NCI-H2171 treated with DMSO at 0.1 percent for 48 hours (cell line): ENCODE measurements at regions not wholly inside any gene's neighbourhood (a gene's known extent, or its start where the extent isn't known, plus 50 kb on each side); places are given as distances from the start of the nearest gene placed in this dataset.
"Not testable (repeated sequence)": the region's sequence is repeated elsewhere in the genome, so short reads cannot be mapped to it uniquely, and the experiment has no call there.

Source experiments
- DNase-seq: peaks from one replicate; lab custom pipeline; 2025; lab: John Stamatoyannopoulos, UW

DNA sequence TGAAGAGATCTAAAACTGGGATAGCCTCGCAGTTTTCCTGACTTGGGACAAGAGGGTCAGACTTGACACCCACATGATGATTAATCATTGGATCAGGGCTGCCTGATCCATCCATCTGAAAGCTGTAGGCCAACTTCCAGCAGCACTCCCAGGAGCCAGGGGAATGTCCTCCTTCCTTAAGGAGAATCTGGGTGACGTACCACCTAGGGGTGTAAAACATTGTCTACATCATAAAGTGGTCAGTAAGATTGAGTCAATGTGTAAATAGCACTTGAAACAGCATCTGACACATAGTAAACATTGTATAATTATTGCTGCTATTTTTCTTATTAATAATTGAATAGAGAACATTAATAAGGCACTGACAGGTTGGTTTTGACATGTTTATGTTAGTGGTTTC lies 392.8 kb downstream of the JRKL start:
- DNase-seq, result no peak

DNA sequence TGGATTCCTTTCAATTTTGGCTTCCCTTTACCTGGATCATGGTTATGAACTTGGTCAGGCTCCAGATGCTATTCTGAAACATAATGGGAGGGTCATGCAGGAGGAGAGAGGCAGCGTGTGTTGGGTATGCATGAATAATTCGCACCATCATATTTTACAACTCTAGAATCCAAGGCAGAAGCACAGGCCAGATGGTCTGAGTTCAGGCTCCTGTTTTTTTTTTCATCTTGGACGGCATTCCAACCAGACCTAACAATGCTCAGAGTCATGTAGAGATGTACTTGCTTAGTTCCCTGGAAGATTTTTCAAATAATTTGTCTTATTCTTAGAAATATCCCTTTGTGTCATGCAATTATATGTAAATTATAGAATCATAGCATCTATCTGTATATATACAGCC lies 393.5 kb downstream of the JRKL start:
- peak; percentile 98 for DNase-seq

DNA sequence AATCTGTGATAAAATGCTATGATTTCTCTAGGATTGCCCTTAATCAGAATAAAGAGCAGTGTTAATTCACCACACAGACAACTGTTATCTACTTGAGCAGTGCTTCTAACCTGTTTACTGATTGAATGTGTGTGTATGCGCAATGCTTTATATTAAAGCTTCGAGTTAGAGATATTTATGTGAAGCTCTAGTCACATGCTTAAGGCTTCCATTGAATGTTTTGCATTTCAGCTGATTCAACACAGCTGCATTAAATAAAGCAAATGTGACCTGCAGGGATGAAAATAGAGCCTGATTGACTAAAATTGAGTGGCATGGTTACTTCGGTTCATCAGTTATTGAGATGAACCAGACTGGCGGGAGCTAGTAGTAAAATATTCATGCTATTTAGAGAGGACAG lies 395.3 kb downstream of the JRKL start:
- DNase-seq, result no peak

DNA sequence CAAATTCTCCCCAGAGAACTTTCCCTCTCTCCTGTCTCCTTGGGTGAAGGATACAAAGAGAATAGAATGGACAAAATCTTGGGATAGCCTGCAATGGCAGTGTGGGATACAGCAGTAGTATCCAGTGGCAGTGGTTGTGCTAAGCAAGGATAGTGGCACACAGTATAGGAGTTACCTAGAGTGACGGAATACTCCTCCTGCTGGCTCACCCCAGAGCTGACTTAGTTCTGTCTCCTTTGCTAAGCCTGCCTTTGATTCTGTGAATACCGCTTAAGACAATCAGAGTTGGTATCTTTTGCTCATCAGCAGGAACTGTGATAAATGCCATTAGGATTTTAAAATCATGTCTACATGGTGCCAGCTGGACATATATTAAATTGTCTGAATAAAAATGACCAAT lies 404.3 kb downstream of the JRKL start:
- DNase-seq, result no peak

DNA sequence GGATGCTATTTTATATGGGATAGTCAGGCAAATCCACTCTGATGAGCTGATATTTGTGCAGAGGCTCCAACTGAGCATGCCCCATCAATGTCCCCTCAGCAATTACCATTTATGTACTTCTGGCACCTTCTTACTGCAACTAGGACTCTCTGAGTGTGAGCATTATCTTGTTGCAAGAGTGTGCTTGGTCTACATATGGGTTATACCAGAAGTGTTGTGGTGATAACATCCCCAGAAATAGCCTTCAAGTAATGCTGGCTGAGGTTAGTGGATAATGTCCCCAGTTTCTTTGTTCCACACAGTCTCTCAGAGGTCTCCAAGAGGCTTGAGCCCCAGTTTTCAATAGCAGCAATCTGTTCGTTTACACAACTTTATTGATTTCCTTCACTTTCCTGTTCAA lies 408.6 kb downstream of the JRKL start:
- DNase-seq, result no peak

DNA sequence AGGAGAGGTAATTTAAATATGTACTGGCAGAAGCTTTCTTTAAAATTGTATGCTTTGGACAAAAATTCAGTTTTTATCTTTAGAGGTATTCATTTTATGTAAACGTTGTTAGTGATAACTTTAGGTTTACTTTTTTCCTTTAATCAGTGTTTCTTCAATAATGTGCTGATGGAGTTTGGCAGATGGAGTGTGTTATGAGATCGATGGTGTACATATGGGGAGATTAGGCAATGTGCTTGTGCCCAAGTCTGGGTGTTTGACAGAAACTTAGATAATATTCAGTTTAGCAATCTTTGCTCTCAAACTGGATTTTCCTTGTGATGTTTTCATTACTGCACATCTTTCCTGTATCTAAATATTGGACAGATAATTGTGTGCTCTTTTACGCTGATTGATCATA lies 425.4 kb downstream of the JRKL start:
- DNase-seq, result peak; percentile 82

DNA sequence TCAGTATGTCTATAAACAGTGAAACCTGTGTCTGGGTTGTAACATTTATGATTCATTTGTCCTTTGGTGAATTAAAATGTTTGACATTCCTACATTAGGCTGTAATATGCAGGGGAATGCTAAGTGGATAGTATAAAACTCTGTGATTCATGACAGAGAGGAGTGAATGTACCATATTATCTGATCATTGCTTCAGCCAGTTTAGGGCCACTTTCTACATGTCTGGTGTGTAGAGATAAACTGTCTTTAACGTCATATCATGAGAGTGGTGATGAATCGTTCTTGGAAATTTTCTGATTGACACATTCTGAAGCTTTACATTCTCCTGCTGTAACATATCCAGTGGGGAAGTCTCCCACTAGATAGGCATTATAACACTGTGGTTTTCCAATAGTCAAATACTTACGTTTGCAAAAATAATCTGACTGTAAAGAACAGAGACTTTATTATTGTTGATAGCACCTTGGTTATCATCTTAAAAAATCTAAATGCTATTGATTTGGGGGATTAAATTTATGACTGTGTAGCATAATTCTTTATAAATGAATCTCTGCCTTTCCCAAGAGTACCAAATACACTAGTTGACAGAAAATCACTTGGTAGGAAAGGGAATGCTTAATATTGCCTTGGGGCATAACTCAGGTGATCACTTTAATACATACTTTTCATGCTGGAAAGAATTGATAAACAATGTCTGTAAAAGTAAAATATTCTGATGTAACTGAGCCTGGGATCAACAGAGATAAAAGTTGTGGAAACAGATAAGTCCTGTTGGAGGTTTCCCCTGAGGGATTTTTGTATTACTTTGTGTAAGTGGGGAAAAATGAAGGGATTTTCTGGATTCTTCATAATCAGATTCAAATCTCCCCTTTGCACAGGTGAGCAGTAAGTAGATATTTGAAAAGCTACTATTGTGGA lies 427.9 kb downstream of the JRKL start:
- no peak for DNase-seq

DNA sequence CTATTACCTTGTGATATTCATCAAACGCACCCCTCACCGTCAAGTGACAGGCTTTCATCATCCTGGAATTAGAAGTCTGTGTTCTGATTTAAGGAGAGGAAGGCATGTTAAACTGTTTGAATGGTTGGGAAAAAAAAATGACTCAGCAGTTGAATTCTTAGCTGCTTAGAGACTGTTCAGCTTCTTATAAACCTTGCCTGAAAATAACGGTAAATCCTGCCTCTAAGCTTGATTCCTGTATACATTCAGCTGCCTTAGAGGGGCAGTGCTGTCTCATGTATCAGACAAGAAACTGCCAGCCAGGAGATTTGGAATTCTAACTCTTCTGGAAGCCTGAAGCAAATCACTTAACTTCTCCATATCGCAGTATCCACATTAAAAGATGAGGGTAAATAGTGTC lies 437.4 kb downstream of the JRKL start:
- DNase-seq, result peak; percentile 49

DNA sequence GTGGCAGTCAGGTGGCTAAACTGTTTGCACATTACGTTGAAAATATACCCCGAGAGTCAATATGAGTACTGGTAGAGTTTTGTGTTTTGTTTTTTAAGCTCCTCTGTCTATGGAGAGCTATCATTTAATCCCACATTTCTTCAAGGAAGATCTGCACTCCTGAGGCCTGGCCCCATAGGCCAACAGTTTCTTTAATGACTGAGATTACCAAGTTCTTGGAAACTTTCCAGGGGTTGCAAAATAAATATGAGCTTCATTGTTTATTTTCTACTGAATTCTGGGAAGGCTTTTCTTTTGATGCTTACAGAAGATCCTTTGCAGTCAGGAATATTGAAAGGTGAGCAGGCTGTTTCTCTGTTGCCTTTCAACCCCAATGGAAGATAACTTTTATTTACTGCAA lies 452.0 kb downstream of the JRKL start:
- no peak for DNase-seq

DNA sequence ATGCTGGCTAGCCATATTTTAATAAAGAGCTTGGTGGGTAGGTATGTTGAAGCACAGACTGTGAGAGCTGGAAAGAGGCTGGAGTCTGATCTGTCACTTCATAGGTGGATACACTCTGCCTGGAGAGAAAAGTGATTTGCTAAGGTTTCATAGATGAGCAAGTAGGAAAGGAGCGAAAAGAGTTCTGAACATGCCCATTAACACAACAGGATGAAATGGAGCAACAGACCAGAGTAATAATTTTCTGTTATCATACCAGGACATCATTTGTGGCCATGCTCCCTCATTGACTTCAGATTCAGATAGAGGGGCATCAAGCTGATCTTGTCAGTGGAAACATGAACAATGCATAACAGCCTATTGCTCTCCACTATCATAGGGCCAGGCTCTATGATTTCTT lies 452.9 kb downstream of the JRKL start:
- DNase-seq, result no peak

DNA sequence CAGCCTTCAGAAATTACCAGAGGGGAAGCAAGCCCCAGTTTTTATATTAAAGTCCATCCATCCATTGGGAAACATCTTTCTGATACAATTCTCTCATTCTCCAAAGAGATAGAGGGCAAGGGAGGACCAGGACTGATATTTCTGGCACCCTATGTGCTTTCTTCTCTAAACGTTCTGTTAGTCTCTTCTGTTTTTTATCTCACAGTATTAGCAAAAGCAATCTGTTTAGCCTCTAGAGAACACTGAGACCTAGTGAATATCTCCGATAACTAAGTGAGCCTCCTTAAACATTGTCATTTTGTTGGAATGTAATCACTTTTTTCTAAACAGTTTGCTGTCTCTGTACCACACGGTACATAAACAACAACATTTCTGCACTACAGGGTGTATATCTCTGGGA lies 464.6 kb downstream of the JRKL start:
- DNase-seq, result no peak

DNA sequence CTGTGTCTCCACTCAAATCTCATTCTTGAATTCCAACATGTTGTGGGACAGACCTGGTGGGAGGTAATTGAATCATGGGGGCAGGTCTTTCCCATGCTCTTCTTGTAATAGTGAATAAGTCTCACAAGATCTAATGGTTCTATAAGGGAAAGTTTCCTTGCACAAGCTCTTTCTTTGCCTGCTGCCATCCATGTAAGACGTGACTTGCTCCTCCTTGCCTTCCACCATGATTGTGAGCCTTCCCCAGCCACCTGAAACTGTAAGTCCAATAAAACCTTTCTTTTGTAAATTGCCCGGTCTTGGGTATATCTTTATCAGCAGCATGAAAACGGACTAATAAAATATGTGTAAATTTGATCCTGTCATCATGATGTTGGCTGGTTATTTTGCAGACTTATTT lies 471.9 kb downstream of the JRKL start:
- DNase-seq, result not testable (repeated sequence)

DNA sequence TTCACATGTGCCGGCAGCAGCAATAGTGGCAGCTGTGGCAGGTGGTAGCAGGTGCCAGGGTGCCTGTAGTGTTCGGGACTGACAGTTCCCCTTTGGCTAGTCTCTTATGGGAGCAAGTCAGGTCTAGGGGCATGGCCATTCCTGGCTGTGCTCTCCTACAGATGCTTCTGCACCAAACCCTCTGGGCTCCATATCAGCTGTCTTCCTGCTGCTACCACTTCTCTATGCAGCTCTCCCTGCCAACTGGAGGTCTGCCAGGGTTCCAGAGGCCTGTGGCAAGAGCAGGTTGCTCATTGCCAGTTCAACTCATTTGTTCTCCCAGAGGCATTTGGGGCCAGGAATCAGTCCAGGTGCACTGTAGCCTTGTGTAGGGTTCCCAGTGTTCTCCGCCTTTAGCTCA lies 473.7 kb downstream of the JRKL start:
- peak; percentile 76 for DNase-seq

DNA sequence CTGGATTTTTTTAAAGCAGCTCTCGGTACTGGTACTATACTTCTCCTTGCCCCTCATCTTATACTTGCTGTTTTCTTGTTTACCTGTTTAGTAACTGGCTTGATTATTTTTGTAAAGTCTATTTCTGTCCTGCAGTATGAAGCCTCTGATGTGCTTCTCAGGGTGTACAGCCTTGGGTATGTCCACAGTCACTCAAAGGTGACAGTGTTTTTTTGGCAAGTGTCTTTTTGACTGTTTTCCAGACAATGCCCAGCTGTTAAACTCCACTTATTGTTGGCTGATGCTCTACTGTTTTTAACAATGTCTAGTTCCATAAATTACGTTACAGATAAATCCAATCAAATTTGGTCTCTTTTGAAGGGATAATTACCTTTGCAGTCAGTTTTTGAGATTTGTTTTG lies 475.2 kb downstream of the JRKL start:
- no peak for DNase-seq

DNA sequence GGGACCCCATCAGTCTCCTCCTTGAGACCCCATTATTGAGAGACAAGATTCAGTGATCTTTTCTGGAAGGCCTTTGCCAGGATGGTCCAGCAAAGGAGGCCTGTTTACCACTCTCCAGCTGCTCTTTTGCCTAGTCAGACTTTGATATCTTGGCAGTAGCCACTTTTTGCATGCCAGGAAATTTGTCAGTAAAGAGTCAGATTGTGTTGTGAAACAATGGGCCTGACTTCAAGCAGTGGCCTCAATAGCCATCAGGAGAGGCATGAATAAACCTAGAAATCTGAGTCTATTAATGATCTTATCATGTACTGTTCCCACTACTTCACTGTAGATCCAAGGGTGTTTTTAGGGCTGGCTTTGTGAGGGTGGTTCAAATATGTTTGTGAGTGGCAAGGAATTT lies 479.4 kb downstream of the JRKL start:
- DNase-seq, result no peak

DNA sequence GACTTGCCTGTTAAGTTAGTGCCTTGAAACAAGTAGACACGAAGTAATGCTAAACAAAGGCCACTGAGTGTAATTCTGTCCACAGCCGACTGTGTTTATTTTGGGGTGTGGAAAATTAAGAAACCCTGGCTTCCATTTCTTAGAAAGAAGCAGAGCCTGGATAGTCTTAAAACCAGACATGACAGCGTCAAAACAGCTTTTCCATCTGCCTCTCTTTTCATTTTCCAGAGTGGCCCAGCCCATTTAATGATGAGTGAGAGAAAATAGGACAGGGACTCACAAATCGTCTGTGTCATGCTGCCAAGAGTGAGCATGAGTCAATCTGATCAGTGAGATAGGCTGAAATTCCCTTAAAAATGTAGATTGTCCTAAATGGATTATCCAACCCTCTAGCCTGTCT lies 485.9 kb downstream of the JRKL start:
- peak; percentile 59 for DNase-seq

DNA sequence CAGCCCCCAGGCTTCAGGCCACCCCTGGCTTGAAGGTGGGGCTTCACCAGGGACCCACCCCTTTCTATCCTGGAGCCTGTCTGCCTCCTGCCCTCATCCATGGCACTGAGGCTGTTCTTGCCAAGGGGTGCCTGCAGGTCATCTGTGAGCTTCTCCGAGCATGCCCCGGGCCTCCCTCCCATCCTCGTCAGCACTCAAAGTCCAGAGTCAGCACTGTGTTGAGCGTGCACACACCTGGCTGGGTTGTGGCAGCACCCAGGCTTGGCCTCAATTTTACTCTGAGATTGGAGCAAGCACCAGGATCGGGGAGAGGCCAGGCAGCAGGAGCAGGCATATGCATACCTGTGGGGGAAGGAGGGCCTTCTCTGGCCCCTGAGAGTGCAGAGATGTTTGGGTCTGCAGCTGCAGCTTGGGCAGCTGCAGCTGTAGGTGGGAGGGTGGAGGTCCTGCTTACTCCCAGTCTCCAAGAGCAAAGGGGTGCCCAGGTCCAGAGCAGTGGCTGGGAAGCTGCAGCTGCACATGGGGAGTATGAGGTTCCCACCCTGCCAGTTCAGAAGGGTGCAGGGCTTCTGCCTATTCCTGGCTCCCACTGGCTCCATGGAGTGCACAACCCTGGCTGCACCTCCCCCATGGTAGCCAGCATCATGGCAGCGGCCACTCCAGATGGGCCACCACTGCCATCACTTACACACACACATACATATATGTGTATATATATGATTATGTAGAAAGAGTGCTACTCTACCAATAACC lies 488.7 kb downstream of the JRKL start:
- DNase-seq, result no peak

DNA sequence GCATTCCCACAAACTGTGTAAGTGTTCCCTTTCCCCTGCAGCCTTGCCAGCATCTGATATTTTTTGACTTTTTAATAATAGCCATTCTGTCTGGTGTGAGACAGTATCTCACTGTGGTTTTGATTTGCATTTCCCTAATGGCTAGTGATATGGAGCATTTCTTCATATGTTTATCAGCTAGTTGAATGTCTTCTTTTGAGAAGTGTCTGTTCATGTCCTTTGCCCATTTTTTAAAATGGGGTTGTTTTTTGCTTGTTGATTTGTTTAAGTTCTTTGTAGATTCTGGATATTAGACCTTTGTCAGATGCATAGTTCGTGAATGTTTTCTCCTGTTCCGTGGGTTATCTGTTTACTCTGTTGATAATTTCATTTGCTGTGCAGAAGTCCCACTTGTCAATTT lies 492.8 kb downstream of the JRKL start:
- DNase-seq, result not testable (repeated sequence)

DNA sequence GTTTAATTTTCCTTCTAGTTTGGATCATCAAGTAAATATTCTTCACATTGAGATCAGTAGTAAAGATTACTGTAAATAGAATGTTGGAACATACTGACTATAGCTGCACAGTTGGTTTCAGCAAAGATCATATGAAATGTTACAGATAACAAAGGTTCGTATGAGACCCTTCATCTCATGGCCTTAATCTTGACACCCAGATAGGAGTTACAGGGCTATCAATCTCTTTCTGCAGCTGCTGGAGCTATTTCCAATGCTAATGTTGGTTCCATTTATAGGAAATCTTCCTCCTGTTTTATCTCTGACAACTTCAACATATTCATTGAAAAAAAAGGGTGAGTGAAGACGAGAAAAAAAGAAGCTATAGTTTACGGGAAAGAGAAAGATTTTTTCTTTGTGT lies 495.6 kb downstream of the JRKL start:
- DNase-seq, result no peak

DNA sequence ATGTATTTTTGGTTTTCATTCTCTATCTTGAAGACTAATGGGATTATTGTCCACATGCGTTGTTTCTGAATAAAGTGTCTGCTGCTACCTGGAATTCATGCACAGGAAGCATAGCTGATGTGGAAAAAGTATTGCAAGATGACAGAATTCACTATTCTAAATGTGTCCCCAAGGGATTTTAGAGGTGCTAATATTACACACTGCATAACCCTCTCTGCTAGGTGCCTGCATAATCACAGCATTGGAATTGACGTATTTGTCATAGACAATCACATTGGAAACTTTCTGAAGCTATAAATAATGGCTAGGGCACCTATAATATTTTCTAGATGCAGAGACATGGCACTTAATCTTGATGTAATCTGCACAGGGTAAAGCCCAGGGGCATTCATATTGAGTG lies 496.1 kb downstream of the JRKL start:
- DNase-seq, result no peak

DNA sequence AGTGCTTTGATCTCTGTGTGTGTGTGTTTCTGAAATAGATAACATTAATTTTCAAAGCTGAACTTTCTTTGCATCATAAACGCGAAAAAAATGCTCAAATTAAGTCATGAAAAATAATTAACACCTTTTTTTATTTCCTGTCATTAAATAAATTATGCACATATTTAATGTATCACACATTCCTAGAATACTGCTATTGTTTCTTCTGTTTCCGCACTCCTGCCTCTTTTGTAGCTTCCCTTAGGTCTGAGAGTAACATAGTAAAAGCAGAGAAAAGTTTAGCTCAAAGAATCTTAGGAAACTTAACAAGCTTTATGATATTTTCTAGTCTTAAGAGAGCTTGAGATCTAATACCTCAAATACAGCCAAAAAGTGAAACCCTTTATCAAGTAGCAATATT lies 504.2 kb downstream of the JRKL start:
- no peak for DNase-seq

DNA sequence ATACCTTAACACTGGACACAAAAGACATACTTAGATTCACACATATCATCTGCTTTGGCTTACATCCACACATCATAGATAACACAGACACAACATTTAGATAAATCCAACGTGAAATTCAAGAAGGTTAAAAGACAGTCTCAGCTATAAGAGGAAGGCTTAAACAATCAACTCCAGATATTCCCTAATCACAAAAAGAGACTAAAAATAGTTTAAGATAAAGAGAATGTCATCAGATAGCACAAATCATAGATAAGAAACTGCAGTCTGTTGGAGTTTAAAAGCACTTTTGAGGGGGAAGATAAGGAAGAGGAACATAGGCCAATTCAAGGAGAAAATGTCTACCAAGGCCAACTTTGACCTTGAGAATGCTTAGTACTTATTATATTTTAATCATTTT lies 504.8 kb downstream of the JRKL start:
- no peak for DNase-seq

DNA sequence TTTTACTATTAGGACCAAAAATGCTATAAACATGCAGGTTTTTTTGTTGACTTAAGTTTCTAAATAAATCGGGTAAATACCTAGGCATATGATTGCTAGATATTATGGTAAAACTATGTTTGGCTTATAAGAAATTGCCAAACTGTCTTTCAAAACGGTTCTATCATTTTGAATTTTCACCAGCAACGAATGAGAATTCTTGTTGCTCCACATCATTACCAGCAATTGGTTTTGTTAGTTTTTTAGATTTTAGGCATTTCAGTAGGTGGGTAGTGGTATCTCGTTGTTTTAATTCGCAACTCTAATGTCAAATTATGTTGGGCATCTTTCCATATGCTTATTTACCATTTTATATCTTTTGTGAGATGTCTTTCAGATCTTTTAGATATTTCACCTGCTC lies 510.2 kb downstream of the JRKL start:
- DNase-seq, result no peak

DNA sequence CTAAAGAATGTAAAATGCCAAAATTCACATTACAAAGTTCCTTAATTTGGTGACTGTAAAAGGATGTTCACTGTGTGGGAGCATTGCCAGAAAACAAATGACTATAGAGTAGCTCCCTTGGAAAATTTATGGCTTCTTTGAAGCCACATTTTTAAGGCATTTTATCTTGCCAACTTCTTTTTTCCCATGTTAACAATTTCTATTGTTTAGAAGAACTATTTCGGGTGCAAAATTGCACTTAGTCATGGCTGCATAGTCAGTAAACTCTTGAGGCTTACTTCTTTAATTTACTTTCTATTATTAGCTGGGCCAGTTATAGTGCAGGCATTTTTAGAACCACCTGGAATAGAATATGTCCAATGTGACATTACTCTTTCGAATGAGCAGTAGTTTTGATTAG lies 515.3 kb downstream of the JRKL start:
- DNase-seq, result no peak
